Lower leg skin (tissue), 4 donors: ENCODE measurements at regions not wholly inside any gene's neighbourhood (a gene's known extent, or its start where the extent isn't known, plus 50 kb on each side); places are given as distances from the start of the nearest gene placed in this dataset.

Experiments
- DNase-seq, 2 donors: peaks; one replicate each; pipeline ENCODE4 v3.0.0-alpha.2; 2019; ENCODE audit warnings: low spot score in 2 of 2
- H3K4me3 ChIP-seq: fragments of 200-600 bp; sonication (generic); 2 replicates; pipeline ENCODE4 v1.5.1; 2017; ENCODE audit warnings: mild to moderate bottlenecking, low read depth; ENCODE audit not compliant: poor library complexity, severe bottlenecking
- CTCF ChIP-seq, 3 donors: fragments of 450-650 bp; IDR thresholded peaks; one replicate each; pipeline ENCODE4 v1.5.1; 2016; ENCODE audit warnings: antibody characterized with exemption in 3 of 3, mild to moderate bottlenecking in 3 of 3, moderate library complexity in 2 of 3
- POLR2A ChIP-seq, 2 donors: fragments of 450-650 bp; IDR thresholded peaks; one replicate each; pipeline ENCODE4 v1.6.1; 2016 to 2017; ENCODE audit warnings: antibody characterized with exemption in 2 of 2, mild to moderate bottlenecking in 1 of 2, moderate library complexity in 1 of 2
- WGBS, 2 donors: methylation state at CpG; one replicate each; pipeline ENCODE4 v1.1.5; 2018; 5-methylcytosine and 5-hydroxymethylcytosine counted together
- intact Hi-C: fragments of 100-400 bp; cut with DNase I; formaldehyde crosslinking; loops from one replicate; pipeline ENCODE4 v1.15.0; 2023; ENCODE audit warnings: low total_unique reads

- no peak overlapping the region for H3K4me3 ChIP-seq
- DNase-seq, result no peak
- 90 to 94% methylated on average over 20 of the region's 20 CpGs for WGBS, 2 donors
- TF ChIP-seq CTCF (IDR thresholded peaks at IDR 0.05) (no peak), POLR2A (IDR thresholded peaks at IDR 0.05) (no peak)
- intact Hi-C loops, result loop anchor here (2.0 kb wide), 1 partner anchor 33 kb away; no protein-coding TSS in a partner anchor
These were observed 89.8 kb downstream of the PDGFA start for GRCh38 chr7:429828-430180.

GRCh38 chr7:431041-431440 lies 88.6 kb downstream of the PDGFA start:
- TF ChIP-seq CTCF (IDR thresholded peaks at IDR 0.05) (no peak), POLR2A (IDR thresholded peaks at IDR 0.05) (no peak)
- DNase-seq, result no peak
- 91% methylated on average over 19 to 24 of the region's 24 CpGs for WGBS, 2 donors
- intact Hi-C loops, result no loop called here
- H3K4me3 ChIP-seq, result no peak overlapping the region

GRCh38 chr7:431658-432111 lies 88.0 kb downstream of the PDGFA start:
- no peak overlapping the region for H3K4me3 ChIP-seq
- no peak for DNase-seq
- whole genome bisulfite sequencing, 2 donors, result 80 to 88% methylated on average over 16 of the region's 16 CpGs
- intact Hi-C loops, result no loop called here
- no peak for TF ChIP-seq CTCF (IDR thresholded peaks at IDR 0.05)
- TF ChIP-seq POLR2A (IDR thresholded peaks at IDR 0.05), result no peak

GRCh38 chr7:432256-432655 lies 87.4 kb downstream of the PDGFA start:
- WGBS, 2 donors, result 79 to 90% methylated on average over 4 to 9 of the region's 11 CpGs
- intact Hi-C loops, result no loop called here
- no peak overlapping the region for H3K4me3 ChIP-seq
- no peak for DNase-seq
- TF ChIP-seq POLR2A (IDR thresholded peaks at IDR 0.05) (no peak), CTCF (IDR thresholded peaks at IDR 0.05) (no peak)

- TF ChIP-seq CTCF (IDR thresholded peaks at IDR 0.05) (no peak), POLR2A (IDR thresholded peaks at IDR 0.05) (no peak)
- intact Hi-C loops, result no loop called here
- WGBS, 2 donors, result 71 to 76% methylated on average over 11 of the region's 11 CpGs
- no peak overlapping the region for H3K4me3 ChIP-seq
- DNase-seq, result no peak
These were observed 86.7 kb downstream of the PDGFA start for GRCh38 chr7:432933-433332.

- TF ChIP-seq POLR2A (IDR thresholded peaks at IDR 0.05) (no peak), CTCF (IDR thresholded peaks at IDR 0.05) (no peak)
- DNase-seq, result no peak
- 62 to 69% methylated on average over 12 to 13 of the region's 13 CpGs for WGBS, 2 donors
- intact Hi-C loops, result no loop called here
- no peak overlapping the region for H3K4me3 ChIP-seq
These were observed 86.1 kb downstream of the PDGFA start for GRCh38 chr7:433558-433957.
